ENCODE measurements at regions not wholly inside any gene's neighbourhood (a gene's known extent, or its start where the extent isn't known, plus 50 kb on each side); places are given as distances from the start of the nearest gene placed in this dataset.

- H3K4me3 ChIP-seq (ENCODE audit: low read length in 2 of 2) = no peak overlapping the region
- H2BK5ac ChIP-seq (ENCODE audit: low read length) = no peak overlapping the region
- H2AK5ac ChIP-seq (ENCODE audit: low read depth, low read length) = no peak overlapping the region
- H3K36me3 ChIP-seq (replicated peaks in 1 of 2; ENCODE audit: control insufficient read depth in 2 of 2, insufficient read depth in 2 of 2, low read length in 2 of 2) = no peaks in the 10 kb centered on the region
- no peaks in the 10 kb centered on the region for H3K4me1 ChIP-seq (ENCODE audit: control insufficient read depth in 2 of 2, insufficient read depth in 1 of 2, low read depth in 1 of 2, low read length in 2 of 2)
- H3K9ac ChIP-seq (ENCODE audit: low read depth, low read length, poor library complexity) = no peak overlapping the region
- no peak overlapping the region for H3K4ac ChIP-seq (ENCODE audit: low read length)
- no peak overlapping the region for H3K4me2 ChIP-seq (ENCODE audit: insufficient read depth, low read length, poor library complexity, severe bottlenecking)
- H3K23ac ChIP-seq (ENCODE audit: low read depth, low read length, poor library complexity) = no peak overlapping the region
- H3K14ac ChIP-seq (ENCODE audit: low read length) = no peak overlapping the region
- no peak overlapping the region for H2AFZ ChIP-seq (ENCODE audit: low read length)
- no peak overlapping the region for H3K18ac ChIP-seq (ENCODE audit: low read length)
- H3K9me3 ChIP-seq (replicated peaks in 1 of 2; ENCODE audit: control insufficient read depth in 2 of 2, insufficient read depth in 1 of 2, low read depth in 1 of 2, low read length in 2 of 2) = no peaks in the 10 kb centered on the region
- no peak overlapping the region for H2BK15ac ChIP-seq (ENCODE audit: low read length)
- H3K27me3 ChIP-seq (ENCODE audit: control insufficient read depth in 3 of 3, insufficient read depth in 3 of 3, low read depth in 1 of 3, low read length in 3 of 3) = no peaks in the 10 kb centered on the region
- H2BK120ac ChIP-seq (ENCODE audit: low read depth, low read length) = no peak overlapping the region
- no peak overlapping the region for H4K8ac ChIP-seq (ENCODE audit: low read depth, low read length)
- no peak for DNase-seq (ENCODE audit: low spot score)
- no peaks in the 10 kb centered on the region for H3K79me1 ChIP-seq (ENCODE audit: low read depth, low read length)
- no peak overlapping the region for H2BK12ac ChIP-seq (ENCODE audit: low read length)
- no peak overlapping the region for H4K91ac ChIP-seq (ENCODE audit: low read depth, low read length, poor library complexity)
- H3K27ac ChIP-seq (replicated peaks; ENCODE audit: low read length) = no peak overlapping the region
- WGBS, 2 donors (ENCODE audit: extremely low coverage in 2 of 2, insufficient read length in 2 of 2, insufficient replicate concordance in 1 of 2) = no CpG with 5 or more reads among the region's 1 CpG
These were observed 61.9 kb upstream of the ADAMTS19 start for GRCh38 chr5:129398026-129398678.

- Histone ChIP-seq H3K27ac (replicated peaks; ENCODE audit: low read length) (no peak overlapping the region), H2BK12ac (ENCODE audit: low read length) (no peak overlapping the region), H3K9ac (ENCODE audit: low read depth, low read length, poor library complexity) (no peak overlapping the region), H3K4me3 (ENCODE audit: low read length in 2 of 2) (no peak overlapping the region), H4K91ac (ENCODE audit: low read depth, low read length, poor library complexity) (no peak overlapping the region), H4K8ac (ENCODE audit: low read depth, low read length) (no peak overlapping the region), H3K27me3 (ENCODE audit: control insufficient read depth in 3 of 3, insufficient read depth in 3 of 3, low read depth in 1 of 3, low read length in 3 of 3) (no peaks in the 10 kb centered on the region), H2BK5ac (ENCODE audit: low read length) (no peak overlapping the region), H3K14ac (ENCODE audit: low read length) (no peak overlapping the region), H2BK120ac (ENCODE audit: low read depth, low read length) (no peak overlapping the region), H2AFZ (ENCODE audit: low read length) (no peak overlapping the region), H2AK5ac (ENCODE audit: low read depth, low read length) (no peak overlapping the region), H3K4me1 (ENCODE audit: control insufficient read depth in 2 of 2, insufficient read depth in 1 of 2, low read depth in 1 of 2, low read length in 2 of 2) (no peaks in the 10 kb centered on the region), H3K79me1 (ENCODE audit: low read depth, low read length) (no peaks in the 10 kb centered on the region), H3K36me3 (replicated peaks in 1 of 2; ENCODE audit: control insufficient read depth in 2 of 2, insufficient read depth in 2 of 2, low read length in 2 of 2) (no peaks in the 10 kb centered on the region), H3K9me3 (replicated peaks in 1 of 2; ENCODE audit: control insufficient read depth in 2 of 2, insufficient read depth in 1 of 2, low read depth in 1 of 2, low read length in 2 of 2) (no peaks in the 10 kb centered on the region), H2BK15ac (ENCODE audit: low read length) (no peak overlapping the region), H3K4me2 (ENCODE audit: insufficient read depth, low read length, poor library complexity, severe bottlenecking) (no peak overlapping the region), H3K23ac (ENCODE audit: low read depth, low read length, poor library complexity) (no peak overlapping the region), H3K4ac (ENCODE audit: low read length) (no peak overlapping the region), H3K18ac (ENCODE audit: low read length) (no peak overlapping the region)
- no CpG with 5 or more reads among the region's 2 CpGs for WGBS, 2 donors (ENCODE audit: extremely low coverage in 2 of 2, insufficient read length in 2 of 2, insufficient replicate concordance in 1 of 2)
- DNase-seq (ENCODE audit: low spot score) = no peak
These were observed 61.0 kb upstream of the ADAMTS19 start for GRCh38 chr5:129399069-129399468.

GRCh38 chr5:129400395-129400983 lies 59.6 kb upstream of the ADAMTS19 start:
- Histone ChIP-seq H3K4me3 (ENCODE audit: low read length in 2 of 2) (no peak overlapping the region), H3K9me3 (replicated peaks in 1 of 2; ENCODE audit: control insufficient read depth in 2 of 2, insufficient read depth in 1 of 2, low read depth in 1 of 2, low read length in 2 of 2) (no peaks in the 10 kb centered on the region), H2BK12ac (ENCODE audit: low read length) (no peak overlapping the region), H3K9ac (ENCODE audit: low read depth, low read length, poor library complexity) (no peak overlapping the region), H2BK5ac (ENCODE audit: low read length) (no peak overlapping the region), H2BK15ac (ENCODE audit: low read length) (no peak overlapping the region), H3K14ac (ENCODE audit: low read length) (no peak overlapping the region), H3K23ac (ENCODE audit: low read depth, low read length, poor library complexity) (no peak overlapping the region), H2BK120ac (ENCODE audit: low read depth, low read length) (no peak overlapping the region), H3K4me2 (ENCODE audit: insufficient read depth, low read length, poor library complexity, severe bottlenecking) (no peak overlapping the region), H3K4me1 (ENCODE audit: control insufficient read depth in 2 of 2, insufficient read depth in 1 of 2, low read depth in 1 of 2, low read length in 2 of 2) (no peaks in the 10 kb centered on the region), H2AK5ac (ENCODE audit: low read depth, low read length) (no peak overlapping the region), H4K8ac (ENCODE audit: low read depth, low read length) (no peak overlapping the region), H3K27ac (replicated peaks; ENCODE audit: low read length) (no peak overlapping the region), H3K27me3 (ENCODE audit: control insufficient read depth in 3 of 3, insufficient read depth in 3 of 3, low read depth in 1 of 3, low read length in 3 of 3) (no peaks in the 10 kb centered on the region), H3K36me3 (replicated peaks in 1 of 2; ENCODE audit: control insufficient read depth in 2 of 2, insufficient read depth in 2 of 2, low read length in 2 of 2) (no peaks in the 10 kb centered on the region), H2AFZ (ENCODE audit: low read length) (no peak overlapping the region), H3K18ac (ENCODE audit: low read length) (no peak overlapping the region), H3K4ac (ENCODE audit: low read length) (no peak overlapping the region), H3K79me1 (ENCODE audit: low read depth, low read length) (no peaks in the 10 kb centered on the region), H4K91ac (ENCODE audit: low read depth, low read length, poor library complexity) (no peak overlapping the region)
- DNase-seq (ENCODE audit: low spot score) = no peak
- whole genome bisulfite sequencing, 2 donors (ENCODE audit: extremely low coverage in 2 of 2, insufficient read length in 2 of 2, insufficient replicate concordance in 1 of 2) = no CpG with 5 or more reads among the region's 5 CpGs

GRCh38 chr5:129405222-129405621 lies 54.9 kb upstream of the ADAMTS19 start:
- Histone ChIP-seq H3K4me1 (ENCODE audit: control insufficient read depth in 2 of 2, insufficient read depth in 1 of 2, low read depth in 1 of 2, low read length in 2 of 2) (peaks cover 0 to 4% of the 10 kb centered on the region in 2 donors), H3K27me3 (ENCODE audit: control insufficient read depth in 3 of 3, insufficient read depth in 3 of 3, low read depth in 1 of 3, low read length in 3 of 3) (peaks cover 0 to 11% (median 0%) of the 10 kb centered on the region in 3 experiments), H3K4ac (ENCODE audit: low read length) (no peak overlapping the region), H3K27ac (replicated peaks; ENCODE audit: low read length) (no peak overlapping the region), H2AFZ (ENCODE audit: low read length) (no peak overlapping the region), H3K4me2 (ENCODE audit: insufficient read depth, low read length, poor library complexity, severe bottlenecking) (no peak overlapping the region), H3K9ac (ENCODE audit: low read depth, low read length, poor library complexity) (no peak overlapping the region), H3K79me1 (ENCODE audit: low read depth, low read length) (no peaks in the 10 kb centered on the region), H3K4me3 (ENCODE audit: low read length in 2 of 2) (no peak overlapping the region), H2BK120ac (ENCODE audit: low read depth, low read length) (no peak overlapping the region), H4K91ac (ENCODE audit: low read depth, low read length, poor library complexity) (no peak overlapping the region), H3K18ac (ENCODE audit: low read length) (no peak overlapping the region), H2BK5ac (ENCODE audit: low read length) (no peak overlapping the region), H3K9me3 (replicated peaks in 1 of 2; ENCODE audit: control insufficient read depth in 2 of 2, insufficient read depth in 1 of 2, low read depth in 1 of 2, low read length in 2 of 2) (no peaks in the 10 kb centered on the region), H3K23ac (ENCODE audit: low read depth, low read length, poor library complexity) (no peak overlapping the region), H2BK15ac (ENCODE audit: low read length) (no peak overlapping the region), H2BK12ac (ENCODE audit: low read length) (no peak overlapping the region), H4K8ac (ENCODE audit: low read depth, low read length) (no peak overlapping the region), H3K36me3 (replicated peaks in 1 of 2; ENCODE audit: control insufficient read depth in 2 of 2, insufficient read depth in 2 of 2, low read length in 2 of 2) (no peaks in the 10 kb centered on the region), H2AK5ac (ENCODE audit: low read depth, low read length) (no peak overlapping the region), H3K14ac (ENCODE audit: low read length) (no peak overlapping the region)
- no CpG with 5 or more reads among the region's 2 CpGs for WGBS, 2 donors (ENCODE audit: extremely low coverage in 2 of 2, insufficient read length in 2 of 2, insufficient replicate concordance in 1 of 2)
- no peak for DNase-seq (ENCODE audit: low spot score)
